IMR-90 (cell line): ENCODE measurements at regions not wholly inside any gene's neighbourhood (a gene's known extent, or its start where the extent isn't known, plus 50 kb on each side); places are given as distances from the start of the nearest gene placed in this dataset.

ENCODE experiments used
- BHLHE40 ChIP-seq: fragments of 150-350 bp; IDR thresholded peaks from 2 replicates; pipeline ENCODE4 v1.6.1; 2016; ENCODE audit warnings: mild to moderate bottlenecking, low read depth, low read length
- CEBPB ChIP-seq: IDR thresholded peaks from 2 replicates; pipeline ENCODE4 v1.6.1; 2012; ENCODE audit warnings: low read depth, low read length, improper control_type of control experiment
- FOS ChIP-seq: fragments of 150-350 bp; IDR thresholded peaks from 2 replicates; pipeline ENCODE4 v1.6.1; 2016; ENCODE audit warnings: low read depth, low read length
- MAZ ChIP-seq: IDR thresholded peaks from 2 replicates; pipeline ENCODE4 v1.6.1; 2012; ENCODE audit warnings: low read depth, mild to moderate bottlenecking, low read length, improper control_type of control experiment, moderate library complexity, borderline replicate concordance
- MXI1 ChIP-seq: IDR thresholded peaks from 2 replicates; pipeline ENCODE4 v1.6.1; 2012; ENCODE audit warnings: low read depth, mild to moderate bottlenecking, low read length, moderate library complexity, borderline replicate concordance
- POLR2A ChIP-seq: IDR thresholded peaks from 2 replicates; pipeline ENCODE4 v1.6.1; 2012; ENCODE audit warnings: mild to moderate bottlenecking, low read depth, low read length
- RAD21 ChIP-seq: IDR thresholded peaks from 2 replicates; pipeline ENCODE4 v1.6.1; 2012; ENCODE audit warnings: low read length, improper control_type of control experiment
- RCOR1 ChIP-seq: IDR thresholded peaks from 2 replicates; pipeline ENCODE4 v1.6.1; 2012; ENCODE audit warnings: mild to moderate bottlenecking, low read length, improper control_type of control experiment; ENCODE audit not compliant: insufficient replicate concordance
- RFX5 ChIP-seq: IDR thresholded peaks from 2 replicates; pipeline ENCODE4 v1.8.0; 2012; ENCODE audit warnings: low read depth, mild to moderate bottlenecking, low read length, moderate library complexity
- SMC3 ChIP-seq: fragments of 150-350 bp; IDR thresholded peaks from 2 replicates; pipeline ENCODE4 v1.6.1; 2016; ENCODE audit warnings: low read depth, mild to moderate bottlenecking, antibody characterized with exemption, low read length, moderate library complexity
- TF ChIP-seq, protein P1 (sequence below): conservative IDR thresholded peaks from 2 replicates; pipeline ENCODE4 v1.5.1; 2012; ENCODE audit warnings: mild to moderate bottlenecking, low read depth, low read length, improper control_type of control experiment
- TF ChIP-seq, protein P2 (sequence below): fragments of 150-350 bp; IDR thresholded peaks from 2 replicates; pipeline ENCODE4 v1.6.1; 2017; ENCODE audit warnings: mild to moderate bottlenecking, antibody characterized with exemption, low read length, low read depth
- TF ChIP-seq, protein P3 (sequence below): fragments of 150-350 bp; IDR thresholded peaks from 2 replicates; pipeline ENCODE4 v1.6.1; 2016; ENCODE audit warnings: low read depth, mild to moderate bottlenecking, low read length, moderate library complexity, borderline replicate concordance

- TF ChIP-seq, protein P1, sequence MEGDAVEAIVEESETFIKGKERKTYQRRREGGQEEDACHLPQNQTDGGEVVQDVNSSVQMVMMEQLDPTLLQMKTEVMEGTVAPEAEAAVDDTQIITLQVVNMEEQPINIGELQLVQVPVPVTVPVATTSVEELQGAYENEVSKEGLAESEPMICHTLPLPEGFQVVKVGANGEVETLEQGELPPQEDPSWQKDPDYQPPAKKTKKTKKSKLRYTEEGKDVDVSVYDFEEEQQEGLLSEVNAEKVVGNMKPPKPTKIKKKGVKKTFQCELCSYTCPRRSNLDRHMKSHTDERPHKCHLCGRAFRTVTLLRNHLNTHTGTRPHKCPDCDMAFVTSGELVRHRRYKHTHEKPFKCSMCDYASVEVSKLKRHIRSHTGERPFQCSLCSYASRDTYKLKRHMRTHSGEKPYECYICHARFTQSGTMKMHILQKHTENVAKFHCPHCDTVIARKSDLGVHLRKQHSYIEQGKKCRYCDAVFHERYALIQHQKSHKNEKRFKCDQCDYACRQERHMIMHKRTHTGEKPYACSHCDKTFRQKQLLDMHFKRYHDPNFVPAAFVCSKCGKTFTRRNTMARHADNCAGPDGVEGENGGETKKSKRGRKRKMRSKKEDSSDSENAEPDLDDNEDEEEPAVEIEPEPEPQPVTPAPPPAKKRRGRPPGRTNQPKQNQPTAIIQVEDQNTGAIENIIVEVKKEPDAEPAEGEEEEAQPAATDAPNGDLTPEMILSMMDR = no peak
- no peak for TF ChIP-seq POLR2A
- TF ChIP-seq, protein P2, sequence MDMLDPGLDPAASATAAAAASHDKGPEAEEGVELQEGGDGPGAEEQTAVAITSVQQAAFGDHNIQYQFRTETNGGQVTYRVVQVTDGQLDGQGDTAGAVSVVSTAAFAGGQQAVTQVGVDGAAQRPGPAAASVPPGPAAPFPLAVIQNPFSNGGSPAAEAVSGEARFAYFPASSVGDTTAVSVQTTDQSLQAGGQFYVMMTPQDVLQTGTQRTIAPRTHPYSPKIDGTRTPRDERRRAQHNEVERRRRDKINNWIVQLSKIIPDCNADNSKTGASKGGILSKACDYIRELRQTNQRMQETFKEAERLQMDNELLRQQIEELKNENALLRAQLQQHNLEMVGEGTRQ = no peak
- no peak for TF ChIP-seq CEBPB
- no peak for TF ChIP-seq RCOR1
- no peak for TF ChIP-seq RFX5
- no peak for TF ChIP-seq BHLHE40
- no peak for TF ChIP-seq RAD21
- TF ChIP-seq SMC3 = no peak
- TF ChIP-seq MAZ = no peak
- no peak for TF ChIP-seq FOS
- TF ChIP-seq, protein P3, sequence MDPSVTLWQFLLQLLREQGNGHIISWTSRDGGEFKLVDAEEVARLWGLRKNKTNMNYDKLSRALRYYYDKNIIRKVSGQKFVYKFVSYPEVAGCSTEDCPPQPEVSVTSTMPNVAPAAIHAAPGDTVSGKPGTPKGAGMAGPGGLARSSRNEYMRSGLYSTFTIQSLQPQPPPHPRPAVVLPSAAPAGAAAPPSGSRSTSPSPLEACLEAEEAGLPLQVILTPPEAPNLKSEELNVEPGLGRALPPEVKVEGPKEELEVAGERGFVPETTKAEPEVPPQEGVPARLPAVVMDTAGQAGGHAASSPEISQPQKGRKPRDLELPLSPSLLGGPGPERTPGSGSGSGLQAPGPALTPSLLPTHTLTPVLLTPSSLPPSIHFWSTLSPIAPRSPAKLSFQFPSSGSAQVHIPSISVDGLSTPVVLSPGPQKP = no peak
- no peak for TF ChIP-seq MXI1
These were observed 311.9 kb downstream of the COG6 start for GRCh38 chr13:39967199-39967959.
